Left kidney (tissue), 1 donor: ENCODE measurements at regions not wholly inside any gene's neighbourhood (a gene's known extent, or its start where the extent isn't known, plus 50 kb on each side); places are given as distances from the start of the nearest gene placed in this dataset.

Experiments used
- DNase-seq: peaks from one replicate; pipeline ENCODE4 v3.0.0-alpha.2; 2013

DNA sequence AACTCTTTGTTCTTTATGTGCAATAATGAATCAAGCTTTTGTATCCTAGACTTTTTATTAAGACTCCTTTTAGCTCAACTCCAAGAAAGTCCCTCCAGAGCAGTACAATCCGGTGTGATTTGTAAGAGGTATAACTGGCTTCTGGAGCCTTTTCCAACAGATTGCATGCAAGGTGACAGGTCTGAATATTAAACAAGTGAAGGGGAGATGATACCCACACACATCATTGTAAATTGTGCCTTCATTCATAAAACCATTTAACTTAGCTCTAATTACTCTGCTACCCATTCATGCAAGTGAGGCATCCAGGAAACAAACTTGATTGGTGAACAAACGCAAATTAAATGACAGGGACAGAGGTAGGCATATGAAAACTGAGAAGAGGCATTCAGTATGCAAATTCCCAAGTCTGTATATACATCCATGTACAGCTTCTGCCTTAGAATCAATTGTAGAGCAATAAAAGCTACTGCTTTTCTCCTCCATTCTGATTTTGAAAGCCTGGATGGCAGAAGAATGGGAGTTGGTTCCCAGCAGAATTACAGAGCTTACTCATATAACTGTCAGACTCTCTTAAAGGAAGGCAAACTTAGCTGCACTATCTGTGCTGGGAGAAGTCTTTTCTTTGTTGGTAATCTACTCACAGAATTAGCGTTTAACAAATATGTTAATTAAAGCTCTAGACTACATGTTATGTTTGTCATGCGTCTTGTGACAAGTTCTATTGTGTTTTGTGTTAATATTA, 261.0 kb upstream of the CDH6 start:
- DNase-seq = no peak

DNA sequence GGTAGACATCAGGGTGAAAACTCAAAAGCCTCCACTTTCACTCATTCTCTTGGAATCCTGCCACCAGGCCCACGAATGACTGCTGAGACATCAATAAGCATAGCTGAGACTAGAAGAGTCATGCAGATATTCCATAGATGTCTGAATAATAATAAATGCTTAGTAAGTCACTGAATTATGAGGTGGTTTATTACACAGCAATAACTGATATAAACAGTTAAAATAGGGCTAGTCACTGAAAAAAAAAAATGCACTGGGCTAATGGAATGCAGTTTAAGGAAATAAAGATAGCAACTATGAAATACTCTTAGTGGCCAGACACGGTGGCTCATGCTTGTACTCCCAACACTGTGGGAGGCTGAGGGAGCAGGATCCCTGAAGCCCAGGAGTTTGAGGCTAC, 262.8 kb upstream of the CDH6 start:
- DNase-seq = no peak

DNA sequence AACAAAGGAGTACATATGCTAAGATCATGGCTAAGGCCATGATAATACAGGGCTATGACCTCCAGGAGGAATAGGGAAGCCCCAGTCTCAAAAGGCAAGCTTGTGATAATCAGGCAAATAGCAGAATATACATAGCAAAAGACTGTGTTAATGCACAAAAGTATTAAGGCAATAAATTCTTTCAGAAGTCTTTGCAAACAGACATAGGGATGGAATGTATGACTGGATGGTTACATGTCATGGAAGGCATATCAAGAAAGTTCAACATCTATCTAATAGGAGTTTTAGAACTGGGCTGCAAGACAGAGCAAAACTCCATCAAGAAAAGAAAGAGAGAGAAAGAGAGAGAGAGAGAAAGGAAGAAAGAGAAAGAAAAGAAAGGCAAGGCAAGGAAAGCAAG, 264.5 kb upstream of the CDH6 start:
- DNase-seq = no peak

DNA sequence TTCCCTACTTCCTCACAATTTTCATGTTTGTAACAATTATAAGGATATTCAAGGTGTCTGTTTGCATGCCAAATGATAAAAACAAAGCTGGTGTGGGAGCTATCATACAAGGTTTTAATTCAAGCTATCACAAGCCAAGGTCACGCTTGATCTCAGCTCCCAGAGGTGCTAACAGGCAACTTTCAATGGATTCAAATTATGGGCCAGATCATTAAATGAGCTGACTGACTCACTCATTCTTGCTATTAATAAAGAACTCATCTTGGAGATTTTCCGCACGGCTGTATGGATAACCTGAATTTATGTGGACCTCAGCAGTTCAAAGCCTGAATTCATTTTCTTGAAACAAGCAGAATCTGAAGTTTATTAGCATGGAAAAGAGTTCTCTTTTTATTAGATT, 267.3 kb upstream of the CDH6 start:
- DNase-seq = no peak

DNA sequence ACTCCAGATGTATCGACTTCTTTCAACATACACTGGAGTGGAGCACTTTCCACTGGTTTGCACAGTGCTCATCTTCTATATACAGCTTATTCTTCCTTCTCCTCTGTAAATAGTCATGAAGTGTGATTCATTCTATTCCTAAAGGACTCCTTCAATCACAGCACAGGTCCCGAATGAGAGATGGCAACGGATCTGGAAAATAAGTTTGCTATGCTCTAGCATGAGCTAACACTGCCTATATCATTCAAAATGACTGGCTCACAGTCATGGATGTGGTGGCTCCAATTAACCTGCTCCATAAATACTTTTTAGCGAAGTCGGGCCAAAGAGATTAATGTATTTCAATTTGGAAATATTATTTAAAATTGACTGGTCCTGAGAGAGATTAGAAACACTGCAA, 272.1 kb upstream of the CDH6 start:
- DNase-seq = no peak

DNA sequence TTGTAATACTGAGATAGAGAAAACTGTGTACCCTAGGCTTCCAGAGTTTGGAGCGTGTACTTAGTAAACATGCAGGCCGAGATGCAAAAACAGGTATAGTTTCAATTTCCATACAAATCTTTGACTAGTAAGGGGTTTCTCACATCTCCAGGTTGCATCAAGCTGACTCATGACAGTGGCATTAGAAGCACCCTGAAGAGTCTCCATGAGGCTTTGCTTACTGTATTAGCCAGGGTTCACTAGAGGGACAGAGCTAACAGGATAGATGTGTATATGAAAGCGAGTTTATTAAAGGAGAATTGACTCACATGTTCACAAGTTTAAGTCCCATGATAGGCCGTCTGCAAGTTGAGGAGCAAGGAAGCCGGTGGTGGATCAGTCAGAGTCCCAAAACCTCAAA, 275.3 kb upstream of the CDH6 start:
- no peak for DNase-seq

DNA sequence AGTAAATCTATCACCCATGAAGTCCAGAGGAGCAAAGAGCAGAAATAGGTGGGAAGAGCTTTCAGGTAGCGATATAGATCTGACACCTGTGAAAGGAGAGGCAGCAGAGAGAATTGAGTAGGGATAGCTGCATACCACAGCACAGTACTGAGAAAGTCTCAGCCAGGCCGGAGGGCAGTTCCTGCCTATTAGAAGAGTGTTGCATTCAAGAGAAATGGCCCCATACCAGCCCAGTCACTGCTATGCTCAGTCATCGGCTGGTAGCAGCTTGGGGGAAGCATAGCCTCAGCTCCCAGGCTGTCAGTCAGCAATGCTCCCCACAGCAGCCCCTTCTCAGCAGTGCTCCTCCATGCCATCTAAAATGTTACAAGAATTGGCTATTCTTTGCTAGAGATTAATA, 285.1 kb upstream of the CDH6 start:
- no peak for DNase-seq

DNA sequence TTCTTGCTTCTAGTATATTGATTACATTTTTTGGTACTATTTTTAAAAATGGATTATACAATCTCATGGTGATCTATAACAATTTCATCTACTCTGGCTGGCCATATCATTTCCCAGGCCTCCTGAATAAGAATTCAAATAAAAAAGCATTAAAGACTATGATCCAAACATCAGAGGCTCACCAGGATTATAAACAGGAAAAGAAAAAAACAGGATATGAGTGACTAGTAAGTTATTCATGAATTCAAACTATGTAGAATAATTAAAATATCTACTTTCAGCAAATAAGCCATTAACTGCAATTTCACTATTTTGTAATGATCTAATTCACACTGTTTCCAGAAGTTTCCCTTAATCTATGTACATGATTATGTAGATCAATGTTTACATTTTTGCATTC, 293.1 kb upstream of the CDH6 start:
- DNase-seq = no peak

DNA sequence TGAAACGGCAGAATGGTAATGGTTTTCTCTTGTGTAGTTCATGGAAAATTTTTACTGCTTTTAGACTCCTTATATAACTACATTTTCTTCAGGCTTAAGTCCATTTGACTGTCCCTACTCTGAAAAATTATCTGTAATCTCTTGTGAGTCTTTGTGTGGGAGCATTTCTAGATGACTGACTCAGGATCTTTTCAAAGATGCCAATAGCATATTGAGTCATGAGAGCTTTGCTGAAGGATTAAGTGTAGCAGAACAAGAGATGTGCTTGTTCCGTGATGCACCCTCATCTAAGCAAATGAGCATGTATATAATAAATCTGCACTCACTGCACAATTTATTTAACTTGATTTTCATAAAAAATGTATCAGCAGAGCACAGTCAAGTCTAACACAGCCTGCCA, 298.7 kb upstream of the CDH6 start:
- no peak for DNase-seq

DNA sequence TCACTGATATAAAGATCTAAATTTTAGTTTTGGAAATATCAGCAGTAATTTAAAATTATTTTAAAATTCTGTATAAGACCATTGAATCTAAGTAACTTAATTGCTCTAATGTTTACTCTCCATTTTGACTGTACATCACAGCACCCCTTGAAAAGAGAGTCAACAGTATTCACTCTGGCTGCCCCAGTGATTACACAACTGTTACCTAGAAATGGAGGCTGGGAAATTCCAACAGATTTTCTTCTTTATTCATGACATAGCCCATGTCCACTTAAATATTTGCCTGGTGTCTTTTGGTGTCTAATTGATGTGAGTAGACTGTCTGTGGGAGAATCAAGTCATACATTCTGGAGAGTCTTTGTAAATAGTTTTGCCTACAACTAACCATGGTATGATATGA, 301.8 kb upstream of the CDH6 start:
- no peak for DNase-seq

DNA sequence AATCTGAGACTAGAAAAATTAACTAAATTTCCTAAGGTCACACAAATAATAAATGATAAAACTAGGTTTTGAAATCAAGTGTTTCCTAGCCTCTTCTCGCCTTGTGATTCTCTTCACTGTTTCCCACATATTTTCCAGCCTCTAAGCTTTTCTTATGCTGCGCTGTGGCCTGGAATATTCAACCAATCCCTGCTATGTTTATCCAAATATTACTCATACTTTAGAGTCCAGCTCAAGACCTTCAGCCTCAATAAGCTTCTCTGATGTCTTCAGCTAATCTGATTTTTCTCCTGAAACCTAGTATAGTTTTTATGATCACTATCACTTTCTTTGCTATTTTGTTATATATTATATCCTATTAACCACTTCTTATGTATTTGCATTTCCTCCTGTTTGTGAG, 303.1 kb upstream of the CDH6 start:
- DNase-seq = no peak

DNA sequence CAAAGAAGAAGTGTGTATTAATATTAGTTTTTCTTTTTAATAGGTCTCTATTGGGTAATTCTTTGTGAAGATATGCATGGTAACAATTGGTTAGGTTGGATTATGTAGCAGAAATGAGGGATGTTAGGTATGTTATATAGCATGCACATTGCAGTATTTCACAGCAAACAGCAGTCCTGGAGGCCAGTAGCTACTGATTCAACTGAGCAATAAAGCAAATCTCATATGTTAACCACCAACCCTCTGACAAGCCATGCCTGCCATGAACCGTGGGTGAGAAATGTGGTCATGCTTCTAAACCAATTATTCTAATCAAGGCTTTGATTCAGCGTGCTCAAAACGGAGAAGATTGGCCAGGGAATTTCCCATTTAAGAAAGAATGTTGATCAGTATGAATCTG, 313.0 kb upstream of the CDH6 start:
- DNase-seq = no peak

DNA sequence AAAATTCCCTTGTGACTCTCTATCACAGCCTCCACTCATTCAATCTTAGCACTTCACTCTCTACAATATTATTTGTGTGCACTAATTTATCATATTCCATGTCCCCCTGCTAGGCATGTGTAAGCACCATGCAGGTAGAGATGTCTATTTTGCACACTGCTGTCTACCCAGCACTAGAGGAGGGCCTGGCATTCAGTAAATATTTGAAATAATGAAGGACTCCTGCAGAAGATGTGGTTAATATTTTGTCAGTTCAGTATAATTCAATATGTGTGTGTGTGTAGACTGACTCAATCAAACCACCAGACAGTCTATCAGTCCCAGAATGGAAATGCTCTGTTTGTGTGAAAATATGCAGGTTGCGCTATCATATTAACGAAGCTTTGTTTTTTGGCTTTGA, 313.6 kb upstream of the CDH6 start:
- no peak for DNase-seq

DNA sequence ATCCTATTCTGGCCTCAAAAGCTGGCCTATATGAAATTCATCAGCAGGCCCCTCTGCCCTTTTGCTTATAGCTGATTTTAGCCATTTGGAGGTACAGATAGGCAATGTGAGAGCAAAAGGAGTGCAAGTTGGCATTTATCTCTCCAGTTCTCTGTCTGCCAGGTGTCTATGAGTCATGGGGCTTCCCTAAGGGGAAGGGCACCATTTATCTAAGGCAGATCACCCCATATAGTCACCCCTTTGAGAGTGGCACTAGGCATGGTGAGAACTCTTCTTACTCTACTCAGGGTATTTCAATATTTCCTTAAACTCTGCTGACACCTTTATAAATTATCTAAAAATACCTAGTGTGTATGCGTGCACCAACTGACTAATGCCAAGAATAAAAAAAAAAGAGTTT, 314.7 kb upstream of the CDH6 start:
- DNase-seq = no peak

DNA sequence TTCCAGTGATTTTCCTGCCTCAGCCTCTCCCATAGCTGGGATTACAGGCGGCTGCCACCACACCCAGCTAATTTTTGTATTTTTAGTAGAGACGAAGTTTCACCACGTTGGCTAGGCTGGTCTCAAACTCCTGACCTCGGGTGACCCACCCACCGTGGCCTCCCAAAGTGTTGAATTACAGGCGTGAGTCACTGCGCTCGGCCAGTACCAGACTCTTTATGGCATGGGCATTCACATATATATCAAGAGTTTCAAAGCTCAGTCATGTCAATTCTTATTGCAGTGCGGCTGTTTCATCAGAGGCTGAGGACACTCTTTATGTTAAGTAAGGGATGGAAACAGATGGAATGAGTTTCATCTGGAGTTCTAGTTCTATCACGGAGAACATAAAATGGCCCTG, 315.2 kb upstream of the CDH6 start:
- no peak for DNase-seq

DNA sequence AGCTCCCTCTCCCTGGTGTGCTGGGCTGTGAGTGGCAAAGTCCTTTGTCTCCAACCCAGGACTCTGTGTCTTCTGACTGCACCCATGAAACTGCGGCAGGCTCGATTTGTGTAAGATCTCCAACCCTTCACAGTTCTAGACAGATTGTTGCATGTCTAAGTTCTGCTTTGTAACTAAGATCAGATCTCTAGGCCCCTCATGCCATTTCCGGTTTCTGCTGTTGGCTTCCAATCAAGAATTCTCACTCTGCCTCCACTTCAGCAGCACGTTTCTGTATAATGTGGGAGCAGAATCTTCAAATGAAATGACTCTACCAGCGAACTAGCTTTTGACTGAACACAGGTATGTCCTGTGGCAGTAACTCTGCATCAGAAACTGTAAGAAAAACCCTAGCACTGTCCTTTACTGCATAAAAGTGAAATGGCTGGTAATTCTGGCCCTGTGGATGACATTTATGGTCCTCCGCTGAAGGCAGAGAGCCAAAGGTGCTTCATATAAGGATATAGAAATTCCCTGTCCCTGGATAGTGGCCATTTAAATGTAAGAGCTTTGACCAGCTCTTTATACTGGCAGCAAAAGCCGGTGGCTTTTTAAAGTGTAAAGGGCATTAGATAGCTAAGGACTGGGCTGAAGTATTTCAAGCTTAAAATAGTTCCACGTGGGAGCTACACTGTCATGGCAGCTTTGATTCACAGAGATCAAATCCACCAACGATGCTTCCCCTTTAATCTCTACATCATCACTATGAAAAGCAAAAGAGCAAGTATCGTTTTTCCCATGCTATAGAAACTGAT, 319.0 kb upstream of the CDH6 start:
- no peak for DNase-seq

DNA sequence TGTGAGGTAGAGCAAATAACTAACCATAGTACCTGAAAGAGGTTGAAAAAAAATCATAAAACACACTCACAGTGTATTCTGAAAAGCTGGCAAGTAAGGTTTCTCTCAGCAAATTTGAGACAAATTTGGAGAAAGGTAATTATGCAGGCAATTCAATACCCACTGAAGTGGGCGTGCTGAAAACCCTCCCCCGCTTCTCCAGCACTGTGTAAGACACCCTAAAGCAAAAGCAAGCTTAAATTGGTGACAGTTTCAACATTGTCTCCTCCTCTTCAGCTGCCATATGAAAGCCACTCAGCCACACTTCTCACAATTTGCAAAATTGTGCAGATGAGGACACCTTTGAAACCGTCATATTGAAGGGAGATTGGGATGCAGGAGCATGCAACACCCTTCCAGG, 322.3 kb upstream of the CDH6 start:
- no peak for DNase-seq

DNA sequence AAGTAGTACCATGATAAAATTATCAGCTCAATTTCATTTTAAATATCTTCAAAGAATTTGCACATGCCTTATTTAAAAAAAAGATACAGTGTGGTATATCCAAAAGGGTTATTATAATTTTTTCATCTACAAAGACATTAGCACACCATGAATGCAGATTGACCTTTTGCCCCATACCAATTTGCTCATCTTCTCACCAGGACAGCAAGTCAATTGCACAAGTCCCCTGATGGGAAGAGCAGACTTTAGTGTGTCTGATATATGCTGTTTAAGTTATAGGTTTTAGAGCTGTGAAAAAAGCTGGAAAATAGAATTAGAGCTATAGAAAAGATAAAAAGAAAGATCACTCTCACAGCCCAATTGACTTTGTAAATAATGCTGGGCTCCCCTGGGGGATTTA, 325.8 kb upstream of the CDH6 start:
- DNase-seq = no peak

DNA sequence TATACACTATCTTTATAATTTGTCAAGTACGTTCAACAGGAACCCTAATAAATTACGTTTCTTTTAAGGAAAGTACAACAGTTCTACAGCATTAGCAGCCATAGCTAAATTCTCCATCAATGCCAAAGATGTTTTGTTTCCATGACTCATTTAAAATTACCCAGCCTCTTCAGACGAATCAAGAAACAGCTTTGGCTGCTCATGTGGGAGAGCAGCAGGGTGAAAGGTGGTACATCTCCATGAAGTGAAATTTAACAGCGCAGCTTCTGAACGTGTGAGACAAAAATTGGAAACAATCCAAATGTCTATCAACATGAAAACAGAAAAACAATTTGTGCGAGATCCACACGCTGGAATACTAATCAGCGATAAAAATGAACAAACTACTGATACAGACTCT, 327.3 kb upstream of the CDH6 start:
- DNase-seq = no peak

DNA sequence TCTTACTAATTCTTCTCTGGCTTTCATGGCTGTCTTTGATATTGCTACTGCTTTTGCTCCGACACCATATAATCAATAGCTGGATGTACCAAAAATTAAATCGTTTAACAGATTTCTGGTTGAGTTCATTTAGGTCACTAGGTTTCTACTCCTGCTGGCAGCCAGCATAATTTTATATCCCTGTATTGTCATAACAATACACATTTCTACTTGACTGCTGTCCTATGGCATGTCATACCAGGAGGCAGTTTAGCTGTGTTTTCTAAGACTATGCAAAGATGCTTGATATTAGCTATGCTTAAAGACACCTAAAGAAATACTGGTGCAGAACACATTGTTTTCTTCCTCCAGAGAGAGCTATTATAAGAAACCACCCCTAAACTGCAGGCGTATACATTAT, 337.2 kb upstream of the CDH6 start:
- DNase-seq = no peak

DNA sequence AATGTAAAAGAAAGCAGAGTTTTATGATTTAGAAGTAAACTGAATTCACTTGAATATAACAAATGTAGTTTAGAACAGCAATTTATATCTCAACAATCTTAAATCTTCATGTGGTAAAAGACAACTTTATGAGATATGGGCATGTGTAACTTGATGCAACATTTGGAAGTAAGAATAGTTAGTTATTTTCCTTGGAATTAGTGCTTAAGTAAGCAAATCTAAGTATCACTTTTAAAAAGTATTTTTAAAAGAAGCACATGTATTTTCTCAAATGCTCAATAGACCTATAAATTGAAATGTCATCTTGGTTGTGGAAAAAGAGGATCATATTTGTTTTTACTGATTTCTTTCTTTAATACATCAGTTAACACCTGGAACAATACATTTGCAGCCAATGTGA, 340.3 kb upstream of the CDH6 start:
- DNase-seq = no peak

DNA sequence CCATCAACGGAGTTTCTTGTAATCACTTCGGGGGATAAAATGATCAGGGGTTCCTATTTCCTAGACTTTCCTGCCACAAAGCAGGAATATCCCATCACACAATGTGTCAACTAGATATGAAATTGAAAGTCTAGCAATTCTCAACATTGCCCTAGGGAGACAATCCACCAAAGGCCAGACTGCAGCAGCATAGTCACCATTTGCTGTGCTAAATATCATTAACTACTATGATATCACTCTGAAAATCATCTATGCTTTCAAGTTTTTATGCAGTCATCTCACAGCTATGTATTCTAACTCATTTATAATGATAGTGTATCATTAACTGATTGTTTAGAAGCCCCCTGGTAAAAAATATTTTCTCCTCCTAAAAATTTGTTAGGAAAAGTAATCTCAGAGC, 342.6 kb upstream of the CDH6 start:
- DNase-seq = no peak

DNA sequence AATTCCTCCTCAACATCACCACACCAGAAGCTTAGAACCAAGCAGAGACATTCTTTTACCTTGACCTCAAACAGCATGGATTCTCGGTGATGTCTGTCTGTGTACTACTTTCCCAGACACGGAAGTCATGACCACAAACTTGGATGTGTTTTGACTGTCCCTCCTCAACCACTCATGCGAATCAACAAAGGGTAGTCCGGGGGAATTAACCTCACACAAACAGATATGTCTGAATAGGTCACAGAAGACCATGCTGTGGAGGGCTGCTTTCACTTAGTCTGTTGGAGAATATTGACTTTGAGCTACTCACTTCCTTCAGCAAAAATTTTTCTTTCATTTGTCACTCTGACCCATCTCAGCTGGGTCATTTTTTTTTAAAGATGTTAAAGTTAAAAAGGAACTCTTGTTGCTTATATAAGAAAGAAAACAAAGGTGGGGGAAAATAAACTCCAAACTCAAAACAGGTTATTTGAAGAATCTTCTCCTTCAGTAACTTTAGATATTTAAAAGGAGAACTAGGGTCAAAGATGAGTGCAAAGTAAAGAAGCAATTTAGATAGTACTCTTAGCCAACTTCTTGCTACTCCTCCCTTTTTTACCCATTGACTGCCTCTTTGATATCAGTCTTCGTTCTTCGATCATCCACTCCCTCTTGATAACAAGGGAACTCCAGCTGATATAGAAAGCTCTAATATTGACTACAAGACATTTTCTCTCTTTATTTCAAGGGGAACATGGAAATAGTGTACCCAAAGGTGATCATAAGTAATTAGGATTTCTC, 343.4 kb upstream of the CDH6 start:
- no peak for DNase-seq
